IMR-90 (cell line): ENCODE measurements at regions not wholly inside any gene's neighbourhood (a gene's known extent, or its start where the extent isn't known, plus 50 kb on each side); places are given as distances from the start of the nearest gene placed in this dataset.
"Not testable (repeated sequence)": the region's sequence is repeated elsewhere in the genome, so short reads cannot be mapped to it uniquely, and the experiment has no call there.

Experiments used
- ATAC-seq: fragments of 200-7000 bp; cut with Tn5 transposase; 2 replicates; pipeline ENCODE4 v1.9.1; 2020; ENCODE audit warnings: low read depth, mild to moderate bottlenecking, moderate library complexity
- BruUV-seq: library from RNA; stranded (reverse); fragments of 400-500 nt; replicated peaks from 2 replicates; lab custom pipeline; 2021; lab: Mats Ljungman, UMichigan
- CTCF ChIA-PET: fragments of 300-600 bp; formaldehyde crosslinking; extraction: SDS; loops from one replicate; lab custom pipeline; 2021; ENCODE audit warnings: antibody characterized with exemption; lab: Yijun Ruan, JAX
- POLR2A ChIA-PET: fragments of 300-600 bp; sonication (Branson Sonifier 250); formaldehyde crosslinking; loops from one replicate; lab custom pipeline; 2022; ENCODE audit warnings: antibody characterized with exemption; ENCODE audit not compliant: unreplicated experiment; lab: Charles Lee
- DNase-seq: peaks from one replicate; pipeline ENCODE4 v3.0.0; 2013
- H2AFZ ChIP-seq: replicated peaks from 2 replicates; pipeline ENCODE3; 2013; ENCODE audit warnings: low read length, mild to moderate bottlenecking; ENCODE audit not compliant: poor library complexity
- H2AK5ac ChIP-seq: 2 replicates; pipeline ENCODE4 v1.6.1; 2013; ENCODE audit warnings: low read depth, low read length, inconsistent platforms
- H2AK9ac ChIP-seq: replicated peaks from 2 replicates; pipeline ENCODE3; 2013; ENCODE audit warnings: mild to moderate bottlenecking, low read depth, low read length, moderate library complexity; ENCODE audit not compliant: poor library complexity
- H2BK120ac ChIP-seq: 2 replicates; pipeline ENCODE4 v1.6.1; 2013; ENCODE audit warnings: low read depth, low read length, inconsistent platforms
- H2BK15ac ChIP-seq: 3 replicates; pipeline ENCODE4 v1.6.1; 2013; ENCODE audit warnings: low read depth, low read length, inconsistent platforms
- H2BK20ac ChIP-seq: 2 replicates; pipeline ENCODE4 v1.6.1; 2013; ENCODE audit warnings: low read depth, mild to moderate bottlenecking, inconsistent platforms, low read length, moderate library complexity
- H2BK5ac ChIP-seq: 2 replicates; pipeline ENCODE4 v1.6.1; 2013; ENCODE audit warnings: mild to moderate bottlenecking, low read depth, low read length, inconsistent platforms; ENCODE audit not compliant: poor library complexity, severe bottlenecking
- H3K14ac ChIP-seq: replicated peaks from 2 replicates; pipeline ENCODE4 v1.6.1; 2013; ENCODE audit warnings: low read depth, low read length, inconsistent platforms
- H3K18ac ChIP-seq: 2 replicates; pipeline ENCODE4 v1.6.1; 2013; ENCODE audit warnings: low read depth, low read length, control low read depth
- H3K23ac ChIP-seq: 2 replicates; pipeline ENCODE4 v1.6.1; 2013; ENCODE audit warnings: low read depth, low read length, inconsistent platforms
- H3K27ac ChIP-seq: 2 replicates; pipeline ENCODE4 v1.5.1; 2013; ENCODE audit warnings: mild to moderate bottlenecking, control low read depth, low read length; ENCODE audit not compliant: insufficient read depth
- H3K27me3 ChIP-seq: 2 replicates; pipeline ENCODE4 v1.6.1; 2013; ENCODE audit warnings: low read length; ENCODE audit not compliant: control insufficient read depth, insufficient read depth
- H3K36me3 ChIP-seq: 2 replicates; pipeline ENCODE4 v1.6.1; 2013; ENCODE audit warnings: low read length, mixed read lengths; ENCODE audit not compliant: control insufficient read depth, insufficient read depth
- H3K4ac ChIP-seq: 2 replicates; pipeline ENCODE4 v1.6.1; 2013; ENCODE audit warnings: low read depth, low read length, inconsistent platforms
- H3K4me1 ChIP-seq: 2 replicates; pipeline ENCODE4 v1.6.1; 2013; ENCODE audit warnings: low read length, mixed read lengths; ENCODE audit not compliant: control insufficient read depth, insufficient read depth
- H3K4me2 ChIP-seq: 2 replicates; pipeline ENCODE4 v1.6.1; 2013; ENCODE audit warnings: low read depth, mild to moderate bottlenecking, control low read depth, low read length, moderate library complexity
- H3K4me3 ChIP-seq: 2 replicates; pipeline ENCODE4 v1.5.1; 2013; ENCODE audit warnings: low read depth, mild to moderate bottlenecking, control low read depth, low read length, moderate library complexity; ENCODE audit not compliant: insufficient read depth
- H3K56ac ChIP-seq: 2 replicates; pipeline ENCODE4 v1.6.1; 2013; ENCODE audit warnings: low read length, inconsistent platforms; ENCODE audit not compliant: insufficient read depth; ENCODE audit errors: extremely low read depth
- H3K79me1 ChIP-seq, 2 experiments: 2 replicates each; pipeline ENCODE4 v1.6.1; 2013; ENCODE audit warnings: low read length in 2 of 2, inconsistent platforms in 1 of 2, low read depth in 1 of 2
- H3K9ac ChIP-seq: 2 replicates; pipeline ENCODE4 v1.6.1; 2013; ENCODE audit warnings: low read depth, low read length, control low read depth
- H3K9me1 ChIP-seq: 2 replicates; pipeline ENCODE4 v1.6.1; 2013; ENCODE audit warnings: low read length, inconsistent platforms; ENCODE audit not compliant: insufficient read depth
- H3K9me3 ChIP-seq: 2 replicates; pipeline ENCODE4 v1.6.1; 2013; ENCODE audit warnings: low read length; ENCODE audit not compliant: control insufficient read depth, insufficient read depth
- H4K20me1 ChIP-seq: 2 replicates; pipeline ENCODE4 v1.6.1; 2013; ENCODE audit warnings: low read length, inconsistent platforms; ENCODE audit not compliant: insufficient read depth
- H4K5ac ChIP-seq: 2 replicates; pipeline ENCODE4 v1.6.1; 2013; ENCODE audit warnings: mild to moderate bottlenecking, low read depth, low read length, control low read depth
- H4K8ac ChIP-seq, 2 experiments: 2 replicates each; pipeline ENCODE4 v1.6.1; 2013; ENCODE audit warnings: low read depth in 2 of 2, low read length in 2 of 2, control low read depth in 1 of 2, inconsistent platforms in 1 of 2
- H4K91ac ChIP-seq: 2 replicates; pipeline ENCODE4 v1.6.1; 2013; ENCODE audit warnings: low read depth, low read length, inconsistent platforms; ENCODE audit not compliant: insufficient read depth
- WGBS, 2 experiments: methylation state at CpG; one replicate each; pipeline versions ENCODE4 v1.1.5 to v1.1.7; 2013; ENCODE audit warnings: missing lambda C conversion rate in 2 of 2; ENCODE audit not compliant: insufficient read length in 1 of 2; ENCODE audit errors: extremely low coverage in 2 of 2; 5-methylcytosine and 5-hydroxymethylcytosine counted together
- dilution Hi-C: fragments of 300-500 bp; cut with HindIII; formaldehyde crosslinking; loops from one replicate; pipeline ENCODE4 v1.14.3; 2018; ENCODE audit warnings: low sequenced_read_pairs; ENCODE audit not compliant: unreplicated experiment
- in situ Hi-C: fragments of 300-500 bp; cut with MboI; formaldehyde crosslinking; loops from 3 replicates; pipeline ENCODE4 v1.14.3; 2019; ENCODE audit warnings: low sequenced_read_pairs, inconsistent platforms, mixed read lengths
- intact Hi-C: fragments of 100-400 bp; cut with micrococcal nuclease; formaldehyde crosslinking; loops from 2 replicates; pipeline ENCODE4 v1.10.0; 2022

GRCh38 chr11:37135606-37136005, 537.6 kb upstream of the RAG2 start:
- WGBS, 2 experiments: 75% methylated on average over 4 of the region's 6 CpGs; no CpG with 5 or more reads in 1 of the 2 experiments
- H3K9me3 ChIP-seq, H4K8ac ChIP-seq, H3K9me1 ChIP-seq, H3K79me1 ChIP-seq, H2AK5ac ChIP-seq, H3K4me3 ChIP-seq, H4K20me1 ChIP-seq, H3K27ac ChIP-seq, H2BK15ac ChIP-seq, H3K4me2 ChIP-seq, H3K9ac ChIP-seq, H4K5ac ChIP-seq, BruUV-seq, H3K4me1 ChIP-seq, H3K36me3 ChIP-seq, H4K91ac ChIP-seq, H2BK120ac ChIP-seq, H3K18ac ChIP-seq, intact Hi-C loops, H3K23ac ChIP-seq, H2AK9ac ChIP-seq, H3K27me3 ChIP-seq, H2BK5ac ChIP-seq, H3K14ac ChIP-seq, dilution Hi-C loops, DNase-seq, H3K56ac ChIP-seq, H2BK20ac ChIP-seq, H3K4ac ChIP-seq, H2AFZ ChIP-seq, ATAC-seq, POLR2A ChIA-PET, in situ Hi-C loops: not testable (repeated sequence)
- CTCF ChIA-PET: interaction anchor here (0.7 kb wide), 1 partner anchor 190 kb away, joined by 5 read pairs; no protein-coding TSS in a partner anchor
